GM06990 (cell line): ENCODE measurements at regions not wholly inside any gene's neighbourhood (a gene's known extent, or its start where the extent isn't known, plus 50 kb on each side); places are given as distances from the start of the nearest gene placed in this dataset.
"Not testable (repeated sequence)": the region's sequence is repeated elsewhere in the genome, so short reads cannot be mapped to it uniquely, and the experiment has no call there.

Source experiments
- DNase-seq: peaks from one replicate; pipeline ENCODE4 v3.0.0-alpha.2; 2011; ENCODE audit not compliant: insufficient read length; ENCODE audit errors: extremely low read depth
- H3K27me3 ChIP-seq: replicated peaks from 2 replicates; pipeline ENCODE4 v1.6.0; 2011; ENCODE audit warnings: low read length; ENCODE audit not compliant: control insufficient read depth, insufficient read depth
- H3K36me3 ChIP-seq: 2 replicates; pipeline ENCODE4 v1.5.1; 2011; ENCODE audit warnings: low read length; ENCODE audit not compliant: control insufficient read depth, insufficient read depth
- H3K4me3 ChIP-seq: replicated peaks from 2 replicates; pipeline ENCODE4 v1.5.1; 2011; ENCODE audit warnings: low read depth, mild to moderate bottlenecking, control low read depth, low read length
- TF ChIP-seq, protein P1 (sequence below): IDR thresholded peaks from 2 replicates; pipeline ENCODE4 v1.5.1; 2011; ENCODE audit warnings: low read length, control low read depth, mild to moderate bottlenecking, inconsistent platforms; ENCODE audit not compliant: insufficient read depth, poor library complexity, severe bottlenecking

- TF ChIP-seq, protein P1, sequence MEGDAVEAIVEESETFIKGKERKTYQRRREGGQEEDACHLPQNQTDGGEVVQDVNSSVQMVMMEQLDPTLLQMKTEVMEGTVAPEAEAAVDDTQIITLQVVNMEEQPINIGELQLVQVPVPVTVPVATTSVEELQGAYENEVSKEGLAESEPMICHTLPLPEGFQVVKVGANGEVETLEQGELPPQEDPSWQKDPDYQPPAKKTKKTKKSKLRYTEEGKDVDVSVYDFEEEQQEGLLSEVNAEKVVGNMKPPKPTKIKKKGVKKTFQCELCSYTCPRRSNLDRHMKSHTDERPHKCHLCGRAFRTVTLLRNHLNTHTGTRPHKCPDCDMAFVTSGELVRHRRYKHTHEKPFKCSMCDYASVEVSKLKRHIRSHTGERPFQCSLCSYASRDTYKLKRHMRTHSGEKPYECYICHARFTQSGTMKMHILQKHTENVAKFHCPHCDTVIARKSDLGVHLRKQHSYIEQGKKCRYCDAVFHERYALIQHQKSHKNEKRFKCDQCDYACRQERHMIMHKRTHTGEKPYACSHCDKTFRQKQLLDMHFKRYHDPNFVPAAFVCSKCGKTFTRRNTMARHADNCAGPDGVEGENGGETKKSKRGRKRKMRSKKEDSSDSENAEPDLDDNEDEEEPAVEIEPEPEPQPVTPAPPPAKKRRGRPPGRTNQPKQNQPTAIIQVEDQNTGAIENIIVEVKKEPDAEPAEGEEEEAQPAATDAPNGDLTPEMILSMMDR, result no peak
- Histone ChIP-seq H3K4me3 (no peak overlapping the region), H3K36me3 (no peaks in the 10 kb centered on the region), H3K27me3 (peaks cover 1% of the 10 kb centered on the region; the same call in 1 of the 2 replicates)
- DNase-seq, result no peak
Measured at GRCh38 chr14:53845813-53846693, 110.6 kb downstream of the BMP4 start.

DNA sequence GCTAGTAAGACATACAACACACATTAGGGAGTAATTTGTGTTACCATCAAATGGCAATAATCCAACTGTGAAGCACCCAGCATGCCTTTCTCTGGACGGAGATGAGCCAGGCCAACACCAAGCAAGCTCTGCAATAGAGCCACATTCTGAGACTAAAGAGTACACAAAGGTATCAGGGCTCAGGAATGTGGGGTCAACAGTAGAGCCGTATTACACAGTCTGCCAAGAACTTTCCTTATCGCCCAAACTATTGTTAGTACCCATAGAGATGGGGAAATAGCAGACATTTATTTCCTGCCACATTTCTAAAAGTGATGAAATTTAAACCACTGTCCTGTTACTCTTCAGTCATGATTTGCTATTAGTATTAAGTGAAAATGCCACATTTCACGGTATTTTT lies 113.7 kb downstream of the BMP4 start:
- no peak for DNase-seq
- Histone ChIP-seq H3K27me3 (peaks cover 1% of the 10 kb centered on the region; the same call in 1 of the 2 replicates), H3K4me3 (no peak overlapping the region), H3K36me3 (no peaks in the 10 kb centered on the region)
- TF ChIP-seq, protein P1, result no peak

DNA sequence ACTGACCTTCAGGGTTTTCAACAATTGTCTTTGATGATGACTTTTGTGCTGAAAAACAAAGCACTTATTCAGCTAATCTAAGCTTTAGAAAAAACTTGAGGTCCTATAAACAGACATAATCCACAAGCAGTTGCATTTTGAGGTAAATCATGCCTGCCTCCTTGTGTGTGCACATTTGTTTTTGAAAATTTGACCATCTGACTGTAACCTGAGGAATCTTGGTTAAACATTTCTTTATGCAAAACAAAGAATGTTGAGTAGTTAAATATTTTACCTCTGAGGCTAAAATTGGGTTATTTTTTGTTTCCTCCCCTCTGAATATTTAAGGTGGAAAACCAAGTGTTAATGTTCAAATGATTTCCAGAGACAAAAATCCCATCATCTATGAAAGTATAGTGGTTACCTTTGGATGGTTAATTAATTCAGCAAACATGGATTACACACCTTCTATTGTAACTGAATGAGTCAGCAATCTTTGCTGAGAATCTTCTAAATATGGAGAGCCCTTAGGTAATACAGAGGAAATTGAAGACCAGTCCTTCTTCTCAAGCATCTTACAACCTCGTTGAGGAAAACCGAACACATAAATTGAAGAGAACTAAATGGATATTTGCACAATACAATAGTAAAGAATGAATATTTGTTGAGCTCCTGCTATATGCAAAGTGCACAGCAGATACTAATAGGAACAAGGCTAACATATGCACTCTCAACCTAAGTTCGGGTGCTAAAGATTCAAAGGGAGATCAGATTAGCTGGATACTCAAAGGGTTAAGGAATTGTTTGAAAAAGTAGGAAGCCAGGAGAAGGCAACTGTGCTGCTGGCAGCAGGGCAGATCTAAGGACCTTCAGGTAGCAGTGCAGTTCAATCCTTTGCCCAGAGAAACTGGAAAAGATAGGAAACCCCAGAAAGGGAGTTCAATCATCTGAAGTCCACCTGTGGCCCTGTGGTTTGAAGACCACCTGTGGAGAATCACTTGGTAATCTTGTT lies 115.2 kb downstream of the BMP4 start:
- H3K36me3 ChIP-seq, result no peaks in the 10 kb centered on the region
- TF ChIP-seq, protein P1, result no peak
- H3K27me3 ChIP-seq, result no peaks in the 10 kb centered on the region
- no peak overlapping the region for H3K4me3 ChIP-seq
- no peak for DNase-seq

GRCh38 chr14:53840444-53840843 lies 116.2 kb downstream of the BMP4 start:
- H3K27me3 ChIP-seq, result no peaks in the 10 kb centered on the region
- no peak for DNase-seq
- H3K36me3 ChIP-seq, result no peaks in the 10 kb centered on the region
- no peak overlapping the region for H3K4me3 ChIP-seq
- TF ChIP-seq, protein P1, result no peak

DNA sequence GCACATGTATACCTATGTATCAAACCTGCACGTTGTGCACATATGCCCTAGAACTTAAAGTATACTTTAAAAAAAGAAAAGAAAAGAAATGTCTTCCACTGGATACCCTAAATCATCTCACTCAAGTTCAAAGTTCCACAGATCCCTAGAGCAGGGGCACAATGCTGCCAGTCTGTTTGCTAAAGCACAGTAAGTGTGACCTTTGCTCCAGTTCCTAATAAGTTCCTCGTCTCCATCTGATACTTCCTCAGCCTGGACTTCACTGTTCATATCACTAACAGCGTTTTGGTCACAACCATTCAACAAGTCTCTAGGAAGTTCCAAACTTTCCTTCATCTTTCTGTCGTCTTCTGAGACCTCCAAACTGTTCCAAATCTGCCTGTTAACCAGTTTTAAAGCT lies 118.3 kb downstream of the BMP4 start:
- Histone ChIP-seq H3K27me3 (no peaks in the 10 kb centered on the region), H3K4me3 (no peak overlapping the region), H3K36me3 (no peaks in the 10 kb centered on the region)
- DNase-seq, result no peak
- TF ChIP-seq, protein P1, result no peak

GRCh38 chr14:53837656-53838055 lies 119.0 kb downstream of the BMP4 start:
- DNase-seq, H3K36me3 ChIP-seq, H3K4me3 ChIP-seq, H3K27me3 ChIP-seq: not testable (repeated sequence)
